Stomach (tissue), 8 donors: ENCODE measurements at regions not wholly inside any gene's neighbourhood (a gene's known extent, or its start where the extent isn't known, plus 50 kb on each side); places are given as distances from the start of the nearest gene placed in this dataset.

Experiments
- DNase-seq, 2 donors: peaks; one replicate each; pipeline versions ENCODE4 v3.0.0 to v3.0.0-alpha.2; 2013 to 2019
- H3K27ac ChIP-seq, 5 donors: fragments of 200-600 bp in 4 of 5; sonication (generic) in 4 of 5; one replicate each; pipeline ENCODE4 v1.5.1; 2013 to 2019; ENCODE audit warnings: mild to moderate bottlenecking in 1 of 5, moderate library complexity in 1 of 5
- H3K27me3 ChIP-seq, 3 donors: fragments of 200-600 bp; sonication (generic); one replicate each; pipeline ENCODE4 v1.5.1; 2017 to 2019; ENCODE audit warnings: mixed run types in 1 of 3
- H3K36me3 ChIP-seq, 4 donors: fragments of 200-600 bp; sonication (generic); 1 replicate in 3 of 4; 2 replicates in 1 of 4; pipeline ENCODE4 v1.5.1; 2016 to 2019
- H3K4me1 ChIP-seq, 4 donors: fragments of 200-600 bp; sonication (generic); one replicate each; pipeline ENCODE4 v1.5.1; 2016 to 2019
- H3K4me3 ChIP-seq, 4 donors: fragments of 200-600 bp; sonication (generic) in 3 of 4; one replicate each; pipeline ENCODE4 v1.5.1; 2016 to 2019; ENCODE audit warnings: mild to moderate bottlenecking in 1 of 4
- H3K9me3 ChIP-seq, 4 donors: fragments of 200-600 bp; sonication (generic); one replicate each; pipeline ENCODE4 v1.5.1; 2016 to 2019
- EP300 ChIP-seq: sonication (generic); formaldehyde crosslinking; IDR thresholded peaks from one replicate; pipeline ENCODE4 v1.6.1; 2017; ENCODE audit warnings: antibody characterized with exemption
- POLR2A ChIP-seq, 4 donors: fragments of 450-650 bp; IDR thresholded peaks; one replicate each; pipeline ENCODE4 v1.6.1; 2016; ENCODE audit warnings: antibody characterized with exemption in 4 of 4, control low read depth in 2 of 4, mild to moderate bottlenecking in 1 of 4, moderate library complexity in 1 of 4
- POLR2AphosphoS5 ChIP-seq, 3 donors: sonication (generic); formaldehyde crosslinking; IDR thresholded peaks; one replicate each; pipeline ENCODE4 v1.6.1; 2016; ENCODE audit warnings: antibody characterized with exemption in 3 of 3
- WGBS, 5 donors: extraction: QIAGEN DNeasy Blood & Tissue Kit in 3 of 5; methylation state at CpG; one replicate each; pipeline versions ENCODE4 v1.1.5 to v1.1.7; 2013 to 2018; 5-methylcytosine and 5-hydroxymethylcytosine counted together
- intact Hi-C: fragments of 100-400 bp; cut with DNase I; formaldehyde crosslinking; loops from one replicate; pipeline ENCODE4 v1.15.1; 2023; ENCODE audit warnings: low total_unique reads
- TF ChIP-seq, protein P1 (sequence below), 7 experiments: fragments of 450-650 bp in 4 of 7; fragments of 200-600 bp in 3 of 7; sonication (generic) in 3 of 7; IDR thresholded peaks; one replicate each; pipeline ENCODE4 v1.5.1; 2016 to 2019; ENCODE audit warnings: antibody characterized with exemption in 7 of 7, control low read depth in 2 of 7, mild to moderate bottlenecking in 1 of 7
- donor health status: healthy with polysubstance abuse.
- donor health status: Bipolar disorder and iron deficiency.
- donor health status: healthy.

DNA sequence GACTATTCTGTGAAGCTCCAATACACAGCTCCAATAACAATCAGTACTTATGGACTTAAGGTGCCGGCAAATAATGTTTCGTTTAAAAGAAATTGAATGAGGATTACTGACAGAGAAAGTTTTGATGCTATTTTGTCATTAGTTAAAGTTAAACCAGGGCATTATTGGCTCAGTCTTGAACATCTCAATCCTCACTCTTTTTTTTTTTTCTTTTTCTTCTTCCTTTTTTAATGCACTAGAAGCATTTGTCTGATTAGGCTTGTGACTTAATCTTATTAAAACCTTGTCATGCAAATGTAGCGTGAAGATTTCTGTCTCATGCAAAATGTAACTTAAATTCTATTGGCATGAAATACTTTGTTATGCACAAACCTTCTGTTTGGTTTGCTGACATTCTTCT, 346.8 kb upstream of the ADGRL2 start:
- TF ChIP-seq POLR2A (IDR thresholded peaks at IDR 0.05) (no peak), POLR2AphosphoS5 (IDR thresholded peaks at IDR 0.05) (no peak), EP300 (no peak)
- TF ChIP-seq, protein P1, sequence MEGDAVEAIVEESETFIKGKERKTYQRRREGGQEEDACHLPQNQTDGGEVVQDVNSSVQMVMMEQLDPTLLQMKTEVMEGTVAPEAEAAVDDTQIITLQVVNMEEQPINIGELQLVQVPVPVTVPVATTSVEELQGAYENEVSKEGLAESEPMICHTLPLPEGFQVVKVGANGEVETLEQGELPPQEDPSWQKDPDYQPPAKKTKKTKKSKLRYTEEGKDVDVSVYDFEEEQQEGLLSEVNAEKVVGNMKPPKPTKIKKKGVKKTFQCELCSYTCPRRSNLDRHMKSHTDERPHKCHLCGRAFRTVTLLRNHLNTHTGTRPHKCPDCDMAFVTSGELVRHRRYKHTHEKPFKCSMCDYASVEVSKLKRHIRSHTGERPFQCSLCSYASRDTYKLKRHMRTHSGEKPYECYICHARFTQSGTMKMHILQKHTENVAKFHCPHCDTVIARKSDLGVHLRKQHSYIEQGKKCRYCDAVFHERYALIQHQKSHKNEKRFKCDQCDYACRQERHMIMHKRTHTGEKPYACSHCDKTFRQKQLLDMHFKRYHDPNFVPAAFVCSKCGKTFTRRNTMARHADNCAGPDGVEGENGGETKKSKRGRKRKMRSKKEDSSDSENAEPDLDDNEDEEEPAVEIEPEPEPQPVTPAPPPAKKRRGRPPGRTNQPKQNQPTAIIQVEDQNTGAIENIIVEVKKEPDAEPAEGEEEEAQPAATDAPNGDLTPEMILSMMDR (IDR thresholded peaks at IDR 0.05) = no peak
- intact Hi-C loops = no loop called here
- no peak overlapping the region for H3K4me3 ChIP-seq
- WGBS, 5 donors = 71 to 86% (median 85%) methylated on average over 3 of the region's 3 CpGs
- no peak for DNase-seq
- H3K27me3 ChIP-seq = no peaks in the 10 kb centered on the region
- H3K9me3 ChIP-seq = no peaks in the 10 kb centered on the region
- peaks cover 0 to 7% (median 2%) of the 10 kb centered on the region in 4 donors for H3K4me1 ChIP-seq
- H3K27ac ChIP-seq = peak overlapping the region in 1 of 5 donors; percentile 13
- H3K36me3 ChIP-seq = no peaks in the 10 kb centered on the region

DNA sequence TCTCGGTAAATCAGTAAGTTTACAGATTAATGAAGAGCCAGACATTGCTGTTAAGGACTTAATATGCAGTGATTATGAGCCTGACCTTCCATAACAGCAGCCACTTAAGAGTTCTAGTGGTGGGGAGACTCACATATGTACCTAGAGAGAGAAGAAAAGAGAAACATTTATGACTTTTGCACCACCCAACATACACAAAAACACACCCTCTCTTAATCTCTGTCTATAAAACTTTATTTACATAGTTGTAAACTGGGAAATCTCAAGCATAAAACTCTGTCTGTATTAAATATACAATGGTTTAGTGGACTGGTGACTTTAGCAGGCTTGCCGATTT, 347.4 kb upstream of the ADGRL2 start:
- intact Hi-C loops = no loop called here
- peaks cover 0 to 7% (median 2%) of the 10 kb centered on the region in 4 donors for H3K4me1 ChIP-seq
- peak overlapping the region in 2 of 5 donors; percentile 13 to 53 for H3K27ac ChIP-seq
- no peaks in the 10 kb centered on the region for H3K36me3 ChIP-seq
- no peaks in the 10 kb centered on the region for H3K27me3 ChIP-seq
- peak in 1 of 2 donors; percentile 40 for DNase-seq
- TF ChIP-seq, protein P1 (IDR thresholded peaks at IDR 0.05) = no peak
- no peak for TF ChIP-seq EP300
- TF ChIP-seq POLR2A (IDR thresholded peaks at IDR 0.05) = no peak
- TF ChIP-seq POLR2AphosphoS5 (IDR thresholded peaks at IDR 0.05) = no peak
- H3K9me3 ChIP-seq = no peaks in the 10 kb centered on the region
- H3K4me3 ChIP-seq = no peak overlapping the region
- 23 to 37% (median 28%) methylated on average over 2 of the region's 2 CpGs for WGBS, 5 donors

DNA sequence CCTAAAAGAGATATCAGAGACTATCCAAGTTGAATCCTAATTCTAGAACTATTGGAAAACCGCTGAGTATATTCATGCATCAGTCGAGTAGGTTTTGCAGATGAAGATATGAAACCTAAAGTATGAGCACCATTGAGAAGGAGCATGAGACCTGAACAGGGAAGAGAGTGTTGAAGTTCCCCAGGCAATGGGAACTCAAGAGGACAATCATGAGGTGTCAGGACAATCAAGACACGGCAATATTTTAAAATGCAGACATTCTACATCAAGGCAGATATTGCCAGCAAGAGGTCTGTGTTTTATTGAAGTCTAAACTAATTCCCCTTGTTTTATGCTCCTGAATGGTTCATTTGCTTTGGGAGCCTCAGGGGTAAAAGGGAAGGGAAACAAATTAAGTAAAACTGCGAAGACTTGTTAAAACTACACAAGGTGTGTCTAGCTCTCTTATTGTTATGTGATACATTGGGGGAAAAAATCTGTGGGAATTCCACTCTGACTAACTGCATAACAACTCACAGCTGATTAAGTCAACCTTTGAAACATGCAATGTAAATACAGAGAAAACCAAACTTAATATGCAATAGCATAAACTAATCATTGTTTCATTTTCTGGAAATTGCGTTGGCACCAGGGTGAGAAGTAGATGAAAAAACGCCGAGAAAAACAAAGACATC, 347.9 kb upstream of the ADGRL2 start:
- Histone ChIP-seq H3K4me1 (peaks cover 0 to 7% (median 2%) of the 10 kb centered on the region in 4 donors), H3K36me3 (no peaks in the 10 kb centered on the region), H3K27ac (peak overlapping the region in 2 of 5 donors; percentile 13 to 53), H3K27me3 (no peaks in the 10 kb centered on the region), H3K9me3 (no peaks in the 10 kb centered on the region), H3K4me3 (no peak overlapping the region)
- 48 to 58% (median 51%) methylated on average over 7 of the region's 7 CpGs for WGBS, 5 donors
- peak in 1 of 2 donors; percentile 43 for DNase-seq
- intact Hi-C loops = no loop called here
- TF ChIP-seq POLR2A (IDR thresholded peaks at IDR 0.05) (no peak), POLR2AphosphoS5 (IDR thresholded peaks at IDR 0.05) (no peak), EP300 (no peak)
- TF ChIP-seq, protein P1 (IDR thresholded peaks at IDR 0.05) = no peak

DNA sequence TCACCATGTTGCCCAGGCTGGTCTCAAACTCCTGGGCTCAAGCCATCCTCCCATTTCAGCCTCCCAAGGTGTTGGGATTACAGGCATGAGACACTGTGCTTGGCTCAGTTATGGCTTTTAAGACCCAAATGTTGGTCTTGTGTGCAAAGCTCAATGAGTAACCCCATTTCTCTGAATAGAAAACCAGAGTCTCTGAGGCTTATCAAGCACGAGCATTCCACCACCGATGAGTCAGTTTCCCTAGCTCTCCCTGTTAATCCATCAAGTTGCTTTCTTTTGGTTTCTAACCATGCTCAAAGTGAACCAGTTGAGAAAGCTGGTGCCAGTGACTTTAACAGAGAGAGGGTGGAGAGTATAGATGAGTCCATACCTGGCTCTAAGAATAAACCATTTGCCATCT, 350.9 kb upstream of the ADGRL2 start:
- Histone ChIP-seq H3K9me3 (no peaks in the 10 kb centered on the region), H3K36me3 (no peaks in the 10 kb centered on the region), H3K27ac (no peak overlapping the region), H3K27me3 (no peaks in the 10 kb centered on the region), H3K4me3 (no peak overlapping the region), H3K4me1 (peaks cover 0 to 7% (median 2%) of the 10 kb centered on the region in 4 donors)
- DNase-seq = no peak
- WGBS, 5 donors = 91 to 100% (median 95%) methylated on average over 2 of the region's 2 CpGs
- TF ChIP-seq, protein P1 (IDR thresholded peaks at IDR 0.05) = no peak
- TF ChIP-seq POLR2AphosphoS5 (IDR thresholded peaks at IDR 0.05) = no peak
- no peak for TF ChIP-seq EP300
- no peak for TF ChIP-seq POLR2A (IDR thresholded peaks at IDR 0.05)
- intact Hi-C loops = no loop called here
